ENCODE measurements at regions not wholly inside any gene's neighbourhood (a gene's known extent, or its start where the extent isn't known, plus 50 kb on each side); places are given as distances from the start of the nearest gene placed in this dataset.

GRCh38 chr16:85517154-85517553 lies 96.0 kb upstream of the GSE1 start:
- WGBS (ENCODE audit: insufficient coverage) = 93% methylated on average over 7 of the region's 7 CpGs
- DNase-seq = no peak

DNA sequence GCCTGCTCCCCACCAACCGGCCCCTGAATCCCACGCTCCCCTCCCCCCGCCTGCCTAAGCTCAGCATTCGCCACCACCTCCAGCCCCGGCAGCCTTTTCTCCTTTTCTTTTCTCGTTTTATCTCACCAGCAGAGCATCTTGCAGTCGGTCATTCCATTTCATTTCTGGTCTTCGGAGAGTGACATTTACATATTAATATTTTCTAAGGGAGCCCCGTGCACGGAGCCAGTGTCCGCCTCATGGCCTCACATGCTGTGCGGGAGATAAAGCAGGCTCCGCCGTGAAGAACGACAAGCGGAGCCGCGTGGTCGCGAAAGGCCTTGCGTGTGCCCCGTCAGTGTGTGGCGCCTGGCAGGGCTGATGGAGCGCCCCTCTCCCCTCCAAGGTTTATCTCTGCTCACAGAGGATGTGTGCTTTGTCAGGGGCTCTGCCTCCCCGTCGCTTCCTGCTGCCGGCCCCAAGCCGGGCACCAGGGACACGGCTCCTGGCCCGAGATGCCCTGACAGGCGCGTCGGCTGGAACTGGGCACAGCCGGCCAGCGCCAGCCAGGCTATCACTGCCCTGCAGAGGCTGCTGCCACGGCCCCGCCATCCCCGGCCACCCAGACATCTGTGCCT lies 95.5 kb upstream of the GSE1 start:
- Histone ChIP-seq H3K4me1 (ENCODE audit: control insufficient read depth in 1 of 2, insufficient read depth in 2 of 2, low read length in 2 of 2) (no peaks in the 10 kb centered on the region), H4K20me1 (ENCODE audit: insufficient read depth, low read length) (no peaks in the 10 kb centered on the region), H3K4me2 (replicated peaks; ENCODE audit: extremely low read depth, low read length, poor library complexity, severe bottlenecking) (no peak overlapping the region), H3K4me3 (replicated peaks in 1 of 3; ENCODE audit: low read depth in 2 of 3, low read length in 3 of 3) (no peak overlapping the region), H3K27me3 (ENCODE audit: control insufficient read depth in 2 of 2, insufficient read depth in 2 of 2, low read length in 2 of 2) (no peaks in the 10 kb centered on the region), H3K27ac (ENCODE audit: low read depth in 1 of 2, low read length in 2 of 2) (no peak overlapping the region), H3K9me3 (replicated peaks in 1 of 2; ENCODE audit: control insufficient read depth in 1 of 2, insufficient read depth in 1 of 2, low read length in 2 of 2) (no peaks in the 10 kb centered on the region), H3K79me2 (ENCODE audit: insufficient read depth, low read length) (no peaks in the 10 kb centered on the region), H2AFZ (ENCODE audit: insufficient read depth, low read depth, low read length, poor library complexity, severe bottlenecking) (no peak overlapping the region), H3K36me3 (replicated peaks in 1 of 2; ENCODE audit: control insufficient read depth in 1 of 2, insufficient read depth in 2 of 2, low read length in 2 of 2) (no peaks in the 10 kb centered on the region), H3K9ac (ENCODE audit: insufficient read depth, low read length, poor library complexity, severe bottlenecking) (no peak overlapping the region)
- no peak overlapping the region for H3K4me3 Mint-ChIP-seq
- no peaks in the 10 kb centered on the region for H3K36me3 Mint-ChIP-seq
- no peak for TF ChIP-seq CTCF (IDR thresholded peaks at IDR 0.05)
- peaks cover 1 to 10% (median 10%) of the 10 kb centered on the region in 3 donors for H3K27me3 Mint-ChIP-seq (ENCODE audit: low read depth in 3 of 3)
- 92% methylated on average over 38 of the region's 38 CpGs for WGBS (ENCODE audit: insufficient coverage)
- H3K4me1 Mint-ChIP-seq = peaks cover 1% of the 10 kb centered on the region
- intact Hi-C loops (cut with micrococcal nuclease) = no loop called here
- H3K9me3 Mint-ChIP-seq = peaks cover 0 to 4% (median 0%) of the 10 kb centered on the region in 7 donors
- peak overlapping the region in 1 of 7 donors; percentile 68 for H3K27ac Mint-ChIP-seq
- DNase-seq = no peak

More at GRCh38 chr16:85517154-85517553, 96.0 kb upstream of the GSE1 start:
- Mint-ChIP-seq H3K27me3 (ENCODE audit: low read depth in 3 of 3) (peaks cover 1 to 12% (median 9%) of the 10 kb centered on the region in 3 donors), H3K4me1 (no peaks in the 10 kb centered on the region), H3K4me3 (no peak overlapping the region), H3K9me3 (peaks cover 0 to 4% (median 0%) of the 10 kb centered on the region in 7 donors), H3K27ac (no peak overlapping the region), H3K36me3 (no peaks in the 10 kb centered on the region)
- no peaks in the 10 kb centered on the region for H4K20me1 ChIP-seq (ENCODE audit: insufficient read depth, low read length)
- no peaks in the 10 kb centered on the region for H3K4me1 ChIP-seq (ENCODE audit: control insufficient read depth in 1 of 2, insufficient read depth in 2 of 2, low read length in 2 of 2)
- H3K9ac ChIP-seq (ENCODE audit: insufficient read depth, low read length, poor library complexity, severe bottlenecking) = no peak overlapping the region
- no peaks in the 10 kb centered on the region for H3K9me3 ChIP-seq (replicated peaks in 1 of 2; ENCODE audit: control insufficient read depth in 1 of 2, insufficient read depth in 1 of 2, low read length in 2 of 2)
- H3K27ac ChIP-seq (ENCODE audit: low read depth in 1 of 2, low read length in 2 of 2) = no peak overlapping the region
- no peak overlapping the region for H2AFZ ChIP-seq (ENCODE audit: insufficient read depth, low read depth, low read length, poor library complexity, severe bottlenecking)
- intact Hi-C loops (cut with micrococcal nuclease) = no loop called here
- H3K36me3 ChIP-seq (replicated peaks in 1 of 2; ENCODE audit: control insufficient read depth in 1 of 2, insufficient read depth in 2 of 2, low read length in 2 of 2) = no peaks in the 10 kb centered on the region
- H3K4me3 ChIP-seq (replicated peaks in 1 of 3; ENCODE audit: low read depth in 2 of 3, low read length in 3 of 3) = no peak overlapping the region
- H3K79me2 ChIP-seq (ENCODE audit: insufficient read depth, low read length) = no peaks in the 10 kb centered on the region
- H3K4me2 ChIP-seq (replicated peaks; ENCODE audit: extremely low read depth, low read length, poor library complexity, severe bottlenecking) = no peak overlapping the region
- H3K27me3 ChIP-seq (ENCODE audit: control insufficient read depth in 2 of 2, insufficient read depth in 2 of 2, low read length in 2 of 2) = no peaks in the 10 kb centered on the region
- TF ChIP-seq CTCF (IDR thresholded peaks at IDR 0.05) = no peak

Data from CD14-positive monocyte (primary cell).